ENCODE measurements at regions not wholly inside any gene's neighbourhood (a gene's known extent, or its start where the extent isn't known, plus 50 kb on each side); places are given as distances from the start of the nearest gene placed in this dataset.
"Not testable (repeated sequence)": the region's sequence is repeated elsewhere in the genome, so short reads cannot be mapped to it uniquely, and the experiment has no call there.

DNA sequence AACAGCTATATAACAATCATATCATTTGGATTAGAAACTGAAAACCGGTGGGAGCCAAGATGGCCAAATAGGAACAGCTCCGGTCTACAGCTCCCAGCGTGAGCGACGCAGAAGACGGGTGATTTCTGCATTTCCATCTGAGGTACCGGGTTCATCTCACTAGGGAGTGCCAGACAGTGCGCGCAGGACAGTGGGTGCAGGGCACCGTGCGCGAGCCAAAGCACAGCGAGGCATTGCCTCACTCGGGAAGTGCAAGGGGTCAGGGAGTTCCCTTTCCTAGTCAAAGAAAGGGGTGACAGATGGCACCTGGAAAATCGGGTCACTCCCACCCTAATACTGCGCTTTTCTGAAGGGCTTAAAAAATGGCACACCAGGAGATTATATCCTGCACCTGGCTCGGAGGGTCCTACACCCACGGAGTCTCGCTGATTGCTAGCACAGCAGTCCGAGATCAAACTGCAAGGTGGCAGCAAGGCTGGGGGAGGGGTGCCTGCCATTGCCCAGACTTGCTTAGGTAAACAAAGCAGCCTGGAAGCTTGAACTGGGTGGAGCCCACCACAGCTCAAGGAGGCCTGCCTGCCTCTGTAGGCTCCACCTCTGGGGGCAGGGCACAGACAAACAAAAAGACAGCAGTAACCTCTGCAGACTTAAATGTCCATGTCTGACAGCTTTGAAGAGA is 1041.5 kb downstream of the SLC6A15 start:
- TF ChIP-seq, protein P1, sequence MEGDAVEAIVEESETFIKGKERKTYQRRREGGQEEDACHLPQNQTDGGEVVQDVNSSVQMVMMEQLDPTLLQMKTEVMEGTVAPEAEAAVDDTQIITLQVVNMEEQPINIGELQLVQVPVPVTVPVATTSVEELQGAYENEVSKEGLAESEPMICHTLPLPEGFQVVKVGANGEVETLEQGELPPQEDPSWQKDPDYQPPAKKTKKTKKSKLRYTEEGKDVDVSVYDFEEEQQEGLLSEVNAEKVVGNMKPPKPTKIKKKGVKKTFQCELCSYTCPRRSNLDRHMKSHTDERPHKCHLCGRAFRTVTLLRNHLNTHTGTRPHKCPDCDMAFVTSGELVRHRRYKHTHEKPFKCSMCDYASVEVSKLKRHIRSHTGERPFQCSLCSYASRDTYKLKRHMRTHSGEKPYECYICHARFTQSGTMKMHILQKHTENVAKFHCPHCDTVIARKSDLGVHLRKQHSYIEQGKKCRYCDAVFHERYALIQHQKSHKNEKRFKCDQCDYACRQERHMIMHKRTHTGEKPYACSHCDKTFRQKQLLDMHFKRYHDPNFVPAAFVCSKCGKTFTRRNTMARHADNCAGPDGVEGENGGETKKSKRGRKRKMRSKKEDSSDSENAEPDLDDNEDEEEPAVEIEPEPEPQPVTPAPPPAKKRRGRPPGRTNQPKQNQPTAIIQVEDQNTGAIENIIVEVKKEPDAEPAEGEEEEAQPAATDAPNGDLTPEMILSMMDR (IDR thresholded peaks at IDR 0.05; ENCODE audit: low read depth, low read length, missing input control): not testable (repeated sequence)
- TF ChIP-seq, protein P2, sequence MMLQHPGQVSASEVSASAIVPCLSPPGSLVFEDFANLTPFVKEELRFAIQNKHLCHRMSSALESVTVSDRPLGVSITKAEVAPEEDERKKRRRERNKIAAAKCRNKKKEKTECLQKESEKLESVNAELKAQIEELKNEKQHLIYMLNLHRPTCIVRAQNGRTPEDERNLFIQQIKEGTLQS (IDR thresholded peaks at IDR 0.05): not testable (repeated sequence)
- not testable (repeated sequence) for TF ChIP-seq SP1 (IDR thresholded peaks at IDR 0.05); HNF4G (IDR thresholded peaks at IDR 0.05); YY1 (IDR thresholded peaks at IDR 0.05); TAF1 (conservative IDR thresholded peaks at IDR 0.05); RAD21 (IDR thresholded peaks at IDR 0.05); JUND (IDR thresholded peaks at IDR 0.05); FOXA1 (IDR thresholded peaks at IDR 0.05); GABPA (IDR thresholded peaks at IDR 0.05 in 1 of 2, conservative IDR thresholded peaks at IDR 0.05 in 1 of 2); RXRA (IDR thresholded peaks at IDR 0.05)
- TF ChIP-seq, protein P3, sequence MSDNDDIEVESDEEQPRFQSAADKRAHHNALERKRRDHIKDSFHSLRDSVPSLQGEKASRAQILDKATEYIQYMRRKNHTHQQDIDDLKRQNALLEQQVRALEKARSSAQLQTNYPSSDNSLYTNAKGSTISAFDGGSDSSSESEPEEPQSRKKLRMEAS (IDR thresholded peaks at IDR 0.05): not testable (repeated sequence)
- TF ChIP-seq, protein P4, sequence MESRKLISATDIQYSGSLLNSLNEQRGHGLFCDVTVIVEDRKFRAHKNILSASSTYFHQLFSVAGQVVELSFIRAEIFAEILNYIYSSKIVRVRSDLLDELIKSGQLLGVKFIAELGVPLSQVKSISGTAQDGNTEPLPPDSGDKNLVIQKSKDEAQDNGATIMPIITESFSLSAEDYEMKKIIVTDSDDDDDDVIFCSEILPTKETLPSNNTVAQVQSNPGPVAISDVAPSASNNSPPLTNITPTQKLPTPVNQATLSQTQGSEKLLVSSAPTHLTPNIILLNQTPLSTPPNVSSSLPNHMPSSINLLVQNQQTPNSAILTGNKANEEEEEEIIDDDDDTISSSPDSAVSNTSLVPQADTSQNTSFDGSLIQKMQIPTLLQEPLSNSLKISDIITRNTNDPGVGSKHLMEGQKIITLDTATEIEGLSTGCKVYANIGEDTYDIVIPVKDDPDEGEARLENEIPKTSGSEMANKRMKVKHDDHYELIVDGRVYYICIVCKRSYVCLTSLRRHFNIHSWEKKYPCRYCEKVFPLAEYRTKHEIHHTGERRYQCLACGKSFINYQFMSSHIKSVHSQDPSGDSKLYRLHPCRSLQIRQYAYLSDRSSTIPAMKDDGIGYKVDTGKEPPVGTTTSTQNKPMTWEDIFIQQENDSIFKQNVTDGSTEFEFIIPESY (IDR thresholded peaks at IDR 0.05): not testable (repeated sequence)
- TF ChIP-seq, protein P5, sequence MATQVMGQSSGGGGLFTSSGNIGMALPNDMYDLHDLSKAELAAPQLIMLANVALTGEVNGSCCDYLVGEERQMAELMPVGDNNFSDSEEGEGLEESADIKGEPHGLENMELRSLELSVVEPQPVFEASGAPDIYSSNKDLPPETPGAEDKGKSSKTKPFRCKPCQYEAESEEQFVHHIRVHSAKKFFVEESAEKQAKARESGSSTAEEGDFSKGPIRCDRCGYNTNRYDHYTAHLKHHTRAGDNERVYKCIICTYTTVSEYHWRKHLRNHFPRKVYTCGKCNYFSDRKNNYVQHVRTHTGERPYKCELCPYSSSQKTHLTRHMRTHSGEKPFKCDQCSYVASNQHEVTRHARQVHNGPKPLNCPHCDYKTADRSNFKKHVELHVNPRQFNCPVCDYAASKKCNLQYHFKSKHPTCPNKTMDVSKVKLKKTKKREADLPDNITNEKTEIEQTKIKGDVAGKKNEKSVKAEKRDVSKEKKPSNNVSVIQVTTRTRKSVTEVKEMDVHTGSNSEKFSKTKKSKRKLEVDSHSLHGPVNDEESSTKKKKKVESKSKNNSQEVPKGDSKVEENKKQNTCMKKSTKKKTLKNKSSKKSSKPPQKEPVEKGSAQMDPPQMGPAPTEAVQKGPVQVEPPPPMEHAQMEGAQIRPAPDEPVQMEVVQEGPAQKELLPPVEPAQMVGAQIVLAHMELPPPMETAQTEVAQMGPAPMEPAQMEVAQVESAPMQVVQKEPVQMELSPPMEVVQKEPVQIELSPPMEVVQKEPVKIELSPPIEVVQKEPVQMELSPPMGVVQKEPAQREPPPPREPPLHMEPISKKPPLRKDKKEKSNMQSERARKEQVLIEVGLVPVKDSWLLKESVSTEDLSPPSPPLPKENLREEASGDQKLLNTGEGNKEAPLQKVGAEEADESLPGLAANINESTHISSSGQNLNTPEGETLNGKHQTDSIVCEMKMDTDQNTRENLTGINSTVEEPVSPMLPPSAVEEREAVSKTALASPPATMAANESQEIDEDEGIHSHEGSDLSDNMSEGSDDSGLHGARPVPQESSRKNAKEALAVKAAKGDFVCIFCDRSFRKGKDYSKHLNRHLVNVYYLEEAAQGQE (IDR thresholded peaks at IDR 0.05): not testable (repeated sequence)
